ENCODE measurements at regions not wholly inside any gene's neighbourhood (a gene's known extent, or its start where the extent isn't known, plus 50 kb on each side); places are given as distances from the start of the nearest gene placed in this dataset.
"Not testable (repeated sequence)": the region's sequence is repeated elsewhere in the genome, so short reads cannot be mapped to it uniquely, and the experiment has no call there.

DNA sequence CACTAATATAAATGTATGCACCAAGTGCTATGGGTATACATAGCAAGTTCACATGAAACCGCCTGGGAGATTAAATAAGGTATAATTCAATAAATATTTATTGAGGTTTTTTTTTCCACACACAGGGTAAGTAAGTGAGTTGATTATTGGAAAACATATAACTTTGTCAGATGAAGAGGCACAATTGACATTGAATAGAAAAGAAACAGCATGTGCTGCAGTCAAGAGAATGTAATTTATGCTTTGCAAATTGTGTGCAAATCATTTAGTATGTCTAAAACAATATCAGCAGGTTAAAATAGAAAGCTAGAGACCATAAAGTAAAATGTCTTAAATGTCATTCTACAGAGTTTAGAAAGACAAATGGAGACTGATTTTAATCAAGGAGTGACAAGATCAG lies 560.0 kb downstream of the AMY1C start:
- no peak for DNase-seq (ENCODE audit: low spot score)

GRCh38 chr1:104315823-104316222 lies 566.1 kb downstream of the AMY1C start:
- no peak for DNase-seq (ENCODE audit: low spot score)

DNA sequence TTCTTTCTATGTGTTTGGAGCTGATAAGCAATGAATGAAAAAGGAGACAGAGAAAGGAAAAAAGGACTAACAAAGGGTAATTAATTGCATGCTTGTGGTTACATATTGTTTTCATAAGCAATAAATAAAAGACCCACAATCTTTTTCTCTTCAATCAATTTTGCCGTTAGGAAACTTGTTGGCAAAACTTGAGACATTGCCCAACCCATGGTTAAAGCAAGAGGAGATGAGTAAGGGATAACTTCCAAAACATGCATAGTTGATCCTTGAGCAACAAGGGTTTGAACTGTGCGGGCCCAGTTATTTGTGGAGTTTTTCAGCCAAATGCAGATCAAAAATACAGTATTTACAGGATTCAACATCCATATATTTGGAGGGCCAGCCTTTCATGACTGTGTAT lies 572.4 kb downstream of the AMY1C start:
- DNase-seq (ENCODE audit: low spot score) = no peak

GRCh38 chr1:104329278-104329677 lies 579.6 kb downstream of the AMY1C start:
- DNase-seq (ENCODE audit: low spot score) = no peak

GRCh38 chr1:104331763-104332162 lies 582.1 kb downstream of the AMY1C start:
- no peak for DNase-seq (ENCODE audit: low spot score)

- not testable (repeated sequence) for DNase-seq (ENCODE audit: low spot score)
Observed at GRCh38 chr1:104337927-104338326, 588.2 kb downstream of the AMY1C start.

- no peak for DNase-seq (ENCODE audit: low spot score)
Observed at GRCh38 chr1:104341944-104342343, 592.2 kb downstream of the AMY1C start.

DNA sequence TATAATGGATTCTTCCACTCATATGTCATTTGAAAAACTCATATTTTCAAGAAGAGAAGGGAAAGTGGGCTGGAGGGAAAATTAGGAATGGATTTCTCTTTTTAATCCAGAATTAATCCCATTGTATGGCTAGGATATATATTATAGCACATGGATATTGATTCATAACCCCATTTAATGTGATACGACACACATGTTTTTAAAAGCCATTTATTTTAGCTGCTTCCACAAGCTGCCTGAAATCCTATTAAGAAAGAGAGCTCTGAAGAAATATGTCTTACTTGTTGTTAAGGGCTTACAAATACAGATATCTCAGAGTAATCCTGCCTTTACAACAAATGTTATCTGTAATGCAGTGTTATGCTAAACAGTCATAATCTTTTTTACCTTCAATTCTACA lies 598.6 kb downstream of the AMY1C start:
- DNase-seq (ENCODE audit: low spot score) = no peak

GRCh38 chr1:104353580-104353979 lies 603.9 kb downstream of the AMY1C start:
- no peak for DNase-seq (ENCODE audit: low spot score)

GRCh38 chr1:104358086-104358485 lies 608.4 kb downstream of the AMY1C start:
- no peak for DNase-seq (ENCODE audit: low spot score)

- no peak for DNase-seq (ENCODE audit: low spot score)
Observed at GRCh38 chr1:104358621-104359020, 608.9 kb downstream of the AMY1C start.

DNA sequence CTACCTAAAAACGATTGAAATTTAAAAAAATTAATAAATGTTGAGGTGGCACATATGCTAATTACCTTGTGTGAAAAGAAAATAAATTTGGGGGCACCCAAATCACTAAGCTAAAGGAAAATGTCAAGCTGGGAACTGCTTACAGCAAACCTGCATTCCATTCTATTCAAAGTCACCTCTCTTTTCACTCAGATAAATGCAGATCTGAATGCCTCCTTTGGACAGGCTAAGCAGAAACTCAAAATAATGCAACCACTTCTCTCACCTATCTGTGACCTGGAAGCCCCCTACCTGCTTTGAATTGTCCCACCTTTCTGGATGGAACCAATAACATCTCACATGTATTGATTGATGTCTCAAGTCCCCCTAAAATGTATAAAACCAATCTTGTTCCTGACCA lies 628.7 kb downstream of the AMY1C start:
- DNase-seq (ENCODE audit: low spot score) = no peak

GRCh38 chr1:104380003-104380402 lies 630.3 kb downstream of the AMY1C start:
- DNase-seq (ENCODE audit: low spot score) = no peak

DNA sequence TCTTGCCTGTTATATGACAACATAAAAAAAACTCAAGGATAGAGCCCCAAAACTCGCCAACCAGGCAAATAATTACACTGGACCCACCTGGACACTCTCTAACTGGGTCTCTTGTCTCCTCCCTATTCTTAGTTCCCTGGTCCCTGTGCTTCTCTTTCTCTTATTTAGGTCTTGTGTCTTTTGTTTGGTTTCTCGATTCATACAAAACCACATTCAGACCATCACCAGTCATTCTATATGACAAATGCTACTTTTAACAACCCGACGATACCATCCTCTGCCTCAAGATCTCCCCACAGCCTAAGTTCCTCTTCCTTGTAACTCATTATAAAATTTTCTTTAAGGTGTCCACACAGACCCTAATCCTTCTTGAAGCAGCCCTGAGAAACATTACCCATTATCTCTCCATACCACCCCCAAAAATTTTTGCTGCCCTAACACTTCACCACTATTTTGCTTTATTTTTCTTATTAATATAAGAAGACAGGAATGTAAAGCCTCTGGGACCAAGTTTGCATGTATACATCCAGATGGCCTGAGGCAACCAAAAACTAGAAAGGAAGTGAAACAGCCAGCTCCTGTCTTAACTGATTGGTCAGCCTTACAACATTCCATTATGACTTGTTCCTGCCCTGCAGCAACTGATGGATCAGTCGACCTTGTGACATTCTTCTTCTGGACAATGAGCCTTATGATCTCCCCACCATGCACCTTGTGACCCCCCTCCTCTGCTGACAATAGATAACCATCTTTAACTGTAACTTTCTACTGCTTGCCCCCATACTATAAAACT lies 638.2 kb downstream of the AMY1C start:
- no peak for DNase-seq (ENCODE audit: low spot score)

- DNase-seq (ENCODE audit: low spot score) = no peak
Observed at GRCh38 chr1:104392552-104392951, 642.9 kb downstream of the AMY1C start.

DNA sequence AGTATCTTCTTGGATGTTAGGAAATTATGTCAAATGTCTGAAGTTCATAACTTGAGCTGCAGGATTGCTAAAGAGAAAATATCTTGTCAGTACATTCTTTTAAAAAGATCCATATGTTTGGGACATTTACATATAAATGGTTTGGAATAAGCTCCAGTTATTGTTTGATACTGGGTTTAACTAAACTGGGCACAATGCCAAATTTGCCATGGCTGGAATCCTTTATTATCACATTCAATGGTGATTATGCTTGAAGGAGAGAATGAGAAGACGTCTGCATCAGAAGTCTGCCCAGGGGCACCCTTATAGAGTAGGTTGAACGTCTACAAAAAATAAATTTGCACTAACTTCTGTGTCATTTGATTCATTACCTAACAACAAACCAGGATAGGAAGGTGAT lies 652.5 kb downstream of the AMY1C start:
- no peak for DNase-seq (ENCODE audit: low spot score)

GRCh38 chr1:104403883-104404282 lies 654.2 kb downstream of the AMY1C start:
- no peak for DNase-seq (ENCODE audit: low spot score)

DNA sequence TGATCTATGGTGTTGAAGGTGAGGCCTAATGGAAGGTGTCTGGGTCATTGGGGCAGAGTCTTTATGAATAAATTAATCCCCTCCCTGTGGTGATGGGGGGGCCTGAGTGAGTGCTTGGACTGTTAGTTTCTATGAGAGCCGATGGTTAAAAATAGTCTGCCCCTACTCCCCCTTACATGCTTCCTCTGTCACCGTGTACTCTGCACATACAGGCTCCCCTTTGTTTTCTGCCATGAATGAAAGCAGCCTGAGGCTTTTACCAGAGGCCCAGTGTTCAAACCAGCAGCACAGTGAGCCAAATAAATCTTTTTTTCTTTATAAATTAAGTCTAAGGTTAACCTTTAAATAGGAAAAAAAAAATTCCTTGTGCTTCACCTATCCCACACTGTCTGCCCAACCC lies 657.0 kb downstream of the AMY1C start:
- DNase-seq (ENCODE audit: low spot score) = no peak

- DNase-seq (ENCODE audit: low spot score) = no peak
Observed at GRCh38 chr1:104408268-104408667, 658.6 kb downstream of the AMY1C start.

GRCh38 chr1:104435255-104435654 lies 685.6 kb downstream of the AMY1C start:
- DNase-seq (ENCODE audit: low spot score) = no peak

DNA sequence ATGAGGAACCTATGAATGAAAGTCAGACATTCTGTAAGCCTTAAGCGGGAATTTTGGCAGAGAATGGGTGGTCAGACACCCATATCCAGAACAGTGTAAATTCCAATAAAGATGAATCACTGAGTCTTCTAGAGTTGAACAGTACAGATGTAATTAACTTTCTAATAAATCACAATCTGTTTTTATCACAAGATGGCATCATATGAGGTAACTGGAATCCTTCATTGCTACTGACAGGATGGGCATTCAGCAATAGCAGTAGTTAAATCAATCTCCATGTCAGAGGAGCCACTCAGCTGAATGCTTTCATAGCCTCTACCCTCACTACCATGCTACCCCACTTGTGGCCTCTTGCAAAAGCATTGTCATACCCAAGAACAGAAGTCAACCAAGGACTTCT lies 690.3 kb downstream of the AMY1C start:
- no peak for DNase-seq (ENCODE audit: low spot score)

DNA sequence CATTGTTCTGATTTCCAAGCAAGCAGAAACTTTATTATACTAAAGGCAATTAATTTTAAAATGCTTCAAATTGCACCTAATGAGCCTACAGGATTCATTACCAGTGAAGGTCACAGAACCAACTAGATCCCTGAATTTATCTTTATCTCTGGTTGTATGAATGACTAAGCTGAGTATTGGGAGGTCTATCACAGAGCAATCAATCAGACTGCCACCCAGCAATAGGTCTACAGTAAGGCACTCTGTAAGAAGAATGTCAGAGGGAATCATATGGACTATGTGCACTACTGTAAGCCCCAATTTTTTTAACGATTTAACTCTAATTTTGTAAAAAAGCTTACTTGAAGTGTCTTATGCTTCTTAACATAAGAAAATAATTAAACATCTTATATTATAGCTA lies 707.0 kb downstream of the AMY1C start:
- DNase-seq (ENCODE audit: low spot score) = no peak

DNA sequence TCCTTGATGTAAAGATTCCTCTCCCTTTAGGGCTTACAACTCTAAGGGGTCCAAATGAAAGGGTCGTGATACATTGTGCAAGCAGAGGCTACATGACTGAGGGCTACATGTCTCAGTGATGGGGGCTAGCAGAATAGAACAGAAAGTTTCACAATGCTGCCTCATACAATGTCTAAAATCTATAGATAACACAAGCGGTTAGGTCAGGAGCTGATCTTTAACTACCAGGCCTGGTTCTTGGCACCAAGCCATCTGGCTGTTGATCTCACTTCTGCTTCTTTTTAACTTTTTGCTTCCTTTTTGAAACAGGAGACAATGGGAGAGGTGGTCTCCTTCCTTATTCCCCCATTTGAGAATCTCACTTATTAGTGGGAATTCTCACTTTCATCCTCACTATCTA lies 710.2 kb downstream of the AMY1C start:
- no peak for DNase-seq (ENCODE audit: low spot score)

DNA sequence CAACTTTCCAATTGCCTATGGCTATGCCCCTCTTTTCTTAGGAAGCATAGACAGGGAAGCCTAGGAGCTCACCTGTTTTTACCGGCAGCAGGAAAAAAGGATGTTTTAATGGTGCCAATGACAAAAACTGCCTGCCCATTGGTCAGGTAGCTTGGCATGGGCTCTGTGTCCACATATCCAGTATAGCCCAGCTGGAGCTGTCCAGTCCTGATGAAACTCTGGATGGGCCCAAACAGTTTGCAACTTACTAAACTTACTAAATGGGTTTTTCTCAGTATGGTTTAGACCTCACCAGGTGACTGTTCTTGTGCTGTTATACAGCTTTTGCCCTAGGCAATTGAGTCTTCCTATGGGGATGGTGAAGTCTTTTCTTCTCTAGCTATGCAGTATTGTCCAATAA lies 711.2 kb downstream of the AMY1C start:
- no peak for DNase-seq (ENCODE audit: low spot score)
